H1 (cell line): ENCODE measurements at regions not wholly inside any gene's neighbourhood (a gene's known extent, or its start where the extent isn't known, plus 50 kb on each side); places are given as distances from the start of the nearest gene placed in this dataset.

ENCODE experiments used
- CHD7 ChIP-seq: fragments of 300-600 bp; sonication (generic); IDR thresholded peaks from 2 replicates; pipeline ENCODE4 v1.7.1; 2012; ENCODE audit warnings: low read length, moderate library complexity, mild to moderate bottlenecking, inconsistent platforms; ENCODE audit not compliant: insufficient replicate concordance
- EZH2 ChIP-seq: fragments of 200-600 bp; sonication (generic); IDR thresholded peaks from 2 replicates; pipeline ENCODE4 v1.7.1; 2012; ENCODE audit warnings: low read depth, mild to moderate bottlenecking, moderate library complexity, low read length, inconsistent platforms; ENCODE audit not compliant: severe bottlenecking

GRCh38 chr14:71563492-71564153, 368.6 kb upstream of the RGS6 start (continued):
- TF ChIP-seq CHD7 (no peak), EZH2 (no peak)
